ENCODE measurements at regions not wholly inside any gene's neighbourhood (a gene's known extent, or its start where the extent isn't known, plus 50 kb on each side); places are given as distances from the start of the nearest gene placed in this dataset.

- TF ChIP-seq EZH2 (IDR thresholded peaks at IDR 0.05) (no peak), POLR2AphosphoS5 (IDR thresholded peaks at IDR 0.05; ENCODE audit: borderline replicate concordance, low read depth, low read length) (no peak), FOXP2 (optimal IDR thresholded peaks at IDR 0.05; ENCODE audit: control extremely low read depth, extremely low read length, insufficient read depth) (no peak)
These were observed 254.0 kb upstream of the POU3F3 start for GRCh38 chr2:104599787-104600510.

All from SK-N-MC (cell line).